Superior temporal gyrus (tissue), 1 donor: ENCODE measurements at regions not wholly inside any gene's neighbourhood (a gene's known extent, or its start where the extent isn't known, plus 50 kb on each side); places are given as distances from the start of the nearest gene placed in this dataset.
A peak's percentile ranks its signal among the peaks of the same experiment; 100 is the strongest.
"Not testable (repeated sequence)": the region's sequence is repeated elsewhere in the genome, so short reads cannot be mapped to it uniquely, and the experiment has no call there.

Experiments used
- DNase-seq: peaks from one replicate; pipeline ENCODE4 v3.0.0-alpha.2; 2016; ENCODE audit errors: extremely low spot score

DNA sequence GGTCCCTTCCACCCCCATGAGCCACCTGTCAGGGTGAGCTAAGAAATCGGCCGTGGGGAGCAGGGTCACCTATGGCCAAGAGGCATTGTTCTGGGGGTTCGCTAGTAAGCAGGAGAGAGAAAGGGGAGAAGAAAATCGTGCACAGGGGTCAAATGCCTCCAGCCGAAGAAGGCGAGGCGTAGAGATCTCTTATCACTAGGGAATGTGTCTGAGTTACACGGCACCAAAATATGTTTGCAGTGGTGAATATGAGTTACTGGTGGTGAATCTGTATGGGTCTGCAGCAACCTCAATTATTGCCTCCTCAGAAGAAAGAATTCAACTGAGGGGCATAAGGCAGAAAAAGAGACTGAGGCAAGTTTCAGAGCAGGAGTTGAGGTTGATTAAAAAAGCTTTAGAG is 54.2 kb upstream of the RABGAP1L start:
- no peak for DNase-seq

DNA sequence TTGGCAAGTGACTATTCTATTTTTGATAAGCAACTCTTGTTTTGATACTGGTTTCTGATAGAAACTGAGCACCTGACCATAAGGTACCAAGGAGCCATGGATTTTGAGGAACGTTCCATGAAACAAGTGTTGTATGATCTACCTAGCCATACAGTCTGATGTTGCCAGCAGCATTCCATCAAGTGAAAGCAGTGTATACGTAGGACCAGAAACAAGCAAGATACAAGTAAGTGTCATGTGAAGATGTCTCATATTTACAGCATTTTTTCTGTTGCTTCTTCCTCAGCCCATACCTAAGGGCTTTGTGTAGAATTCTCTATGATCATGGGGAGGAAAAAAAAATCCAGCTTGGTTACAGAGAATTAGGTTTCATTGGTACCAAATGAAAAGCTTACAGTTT is 55.6 kb upstream of the RABGAP1L start:
- DNase-seq, result no peak

DNA sequence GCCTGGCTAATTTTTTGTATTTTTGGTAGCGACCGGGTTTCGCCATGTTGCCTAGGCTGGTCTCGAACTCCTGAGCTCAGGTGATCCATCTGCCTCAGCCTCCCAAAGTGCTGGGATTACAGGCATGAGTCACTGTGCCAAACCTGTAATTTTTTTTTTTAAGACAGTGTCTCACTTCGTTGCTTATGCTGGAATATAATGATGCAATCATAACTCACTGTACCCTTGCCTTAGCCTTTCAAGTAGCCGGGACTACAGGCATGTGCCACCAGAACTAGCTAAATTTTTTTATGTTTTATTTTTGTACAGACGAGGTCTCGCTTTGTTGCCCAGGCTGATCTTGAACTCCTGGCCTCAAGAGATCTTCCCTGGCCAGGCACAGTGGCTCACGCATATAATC is 57.3 kb upstream of the RABGAP1L start:
- DNase-seq, result not testable (repeated sequence)

DNA sequence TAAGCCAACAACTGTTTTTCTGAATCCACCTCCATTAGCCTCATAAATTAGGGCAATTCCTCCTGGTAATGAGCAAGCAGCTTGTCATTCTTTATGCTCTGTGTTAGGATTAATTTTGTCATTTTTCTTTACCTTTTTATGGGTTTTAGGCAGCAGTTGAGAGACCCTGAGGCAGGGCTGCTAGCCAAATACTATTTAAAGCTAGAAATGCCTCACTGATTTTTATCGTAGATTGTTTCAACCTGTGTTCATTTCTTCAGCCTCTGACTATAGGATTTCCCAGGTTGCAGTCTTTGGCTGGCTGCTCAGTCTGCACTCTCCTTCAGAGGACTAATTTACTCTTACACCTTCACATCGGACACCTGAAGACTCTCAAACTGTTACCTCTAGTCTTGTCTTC is 61.9 kb upstream of the RABGAP1L start:
- no peak for DNase-seq

DNA sequence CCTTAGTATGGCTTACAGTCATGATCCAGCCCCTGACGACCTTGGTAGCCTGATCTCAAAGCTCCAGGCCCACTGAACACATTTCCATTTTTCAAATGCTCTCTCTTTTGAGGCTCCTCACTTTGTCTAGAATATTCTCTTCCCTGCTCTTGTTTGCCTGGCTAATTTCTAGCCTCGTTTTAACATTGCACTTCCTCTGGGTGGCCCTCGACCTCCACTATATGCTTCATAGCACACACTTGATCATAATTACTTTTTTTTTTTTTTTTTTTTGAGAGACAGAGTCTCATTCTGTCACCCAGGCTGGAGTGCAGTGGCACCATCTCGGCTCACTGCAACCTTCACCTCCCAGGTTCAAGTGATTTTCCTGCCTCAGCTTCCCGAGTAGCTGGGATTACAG is 65.5 kb upstream of the RABGAP1L start:
- DNase-seq, result not testable (repeated sequence)

DNA sequence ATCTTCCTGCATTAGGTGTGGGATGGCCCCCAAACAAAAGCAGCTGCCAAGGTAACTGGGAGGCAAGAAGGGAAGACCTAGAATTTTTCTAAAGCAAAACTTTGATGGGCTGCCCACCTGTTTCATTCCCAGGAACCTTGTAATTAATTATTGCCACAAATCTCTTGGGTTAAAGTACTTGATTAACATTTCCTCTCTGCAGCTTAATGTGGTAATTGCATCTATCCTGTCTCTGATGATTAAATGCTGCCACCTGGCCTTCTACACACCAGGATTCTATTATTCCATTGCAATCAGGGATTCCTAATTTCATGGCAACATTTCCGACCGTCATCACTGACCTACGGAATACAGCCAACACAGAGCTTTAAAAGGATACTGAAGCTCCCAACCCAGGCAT is 68.3 kb upstream of the RC3H1 start:
- DNase-seq, result no peak

DNA sequence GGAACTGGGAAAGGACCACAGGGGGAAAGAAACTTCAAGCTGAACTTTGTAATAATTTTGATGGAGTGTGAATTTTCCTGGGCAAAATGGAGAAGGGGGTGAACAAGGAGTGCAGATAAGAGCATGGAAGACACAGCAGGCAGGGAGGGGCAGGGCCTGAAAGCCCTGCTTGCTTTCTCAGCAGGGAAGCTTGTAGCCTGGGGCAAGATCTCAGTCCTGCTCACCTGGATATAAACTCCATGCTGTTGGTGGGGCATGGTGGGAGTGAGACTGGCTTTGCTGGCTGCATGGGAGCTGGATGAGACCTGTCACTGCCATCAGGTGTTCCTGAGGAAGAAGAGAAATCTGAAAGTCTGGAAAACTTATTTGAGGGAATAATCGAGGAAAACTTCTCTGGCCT is 58.7 kb upstream of the RC3H1 start:
- no peak for DNase-seq

DNA sequence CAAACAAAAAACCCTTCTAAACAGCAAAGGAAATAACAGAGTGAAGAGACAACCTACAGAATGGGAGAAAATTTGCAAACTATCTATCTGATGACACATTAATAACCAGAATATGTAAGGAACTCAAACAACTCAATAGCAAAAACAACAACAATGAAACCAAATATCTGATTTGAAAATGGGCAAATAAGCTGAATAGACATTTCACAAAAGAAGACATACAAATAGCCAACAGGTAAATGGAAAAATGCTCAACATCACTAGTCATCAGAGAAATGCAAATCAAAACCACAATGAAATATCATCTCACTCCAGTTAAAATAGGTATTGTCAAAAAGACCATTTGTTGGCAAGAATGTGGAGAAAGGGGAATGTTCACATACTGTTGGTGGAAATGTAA is 57.6 kb upstream of the RC3H1 start:
- DNase-seq, result no peak

DNA sequence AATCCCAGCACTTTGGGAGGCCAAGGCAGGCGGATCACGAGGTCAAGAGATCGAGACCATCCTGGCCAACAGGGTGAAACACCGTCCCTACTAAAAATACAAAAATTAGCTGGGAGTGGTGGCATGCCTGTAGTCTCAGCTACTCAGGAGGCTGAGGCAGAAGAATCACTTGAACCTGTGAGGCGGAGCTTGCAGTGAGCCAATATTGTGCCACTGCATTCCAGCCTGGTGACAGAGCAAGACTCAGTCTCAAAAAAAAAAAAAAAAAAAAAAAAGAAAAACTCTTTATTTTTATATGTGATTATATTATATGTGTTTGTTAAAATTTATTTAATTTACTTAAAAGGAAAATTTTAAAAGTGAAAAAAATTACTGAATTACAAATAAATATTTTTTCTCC is 56.8 kb upstream of the RC3H1 start:
- not testable (repeated sequence) for DNase-seq

DNA sequence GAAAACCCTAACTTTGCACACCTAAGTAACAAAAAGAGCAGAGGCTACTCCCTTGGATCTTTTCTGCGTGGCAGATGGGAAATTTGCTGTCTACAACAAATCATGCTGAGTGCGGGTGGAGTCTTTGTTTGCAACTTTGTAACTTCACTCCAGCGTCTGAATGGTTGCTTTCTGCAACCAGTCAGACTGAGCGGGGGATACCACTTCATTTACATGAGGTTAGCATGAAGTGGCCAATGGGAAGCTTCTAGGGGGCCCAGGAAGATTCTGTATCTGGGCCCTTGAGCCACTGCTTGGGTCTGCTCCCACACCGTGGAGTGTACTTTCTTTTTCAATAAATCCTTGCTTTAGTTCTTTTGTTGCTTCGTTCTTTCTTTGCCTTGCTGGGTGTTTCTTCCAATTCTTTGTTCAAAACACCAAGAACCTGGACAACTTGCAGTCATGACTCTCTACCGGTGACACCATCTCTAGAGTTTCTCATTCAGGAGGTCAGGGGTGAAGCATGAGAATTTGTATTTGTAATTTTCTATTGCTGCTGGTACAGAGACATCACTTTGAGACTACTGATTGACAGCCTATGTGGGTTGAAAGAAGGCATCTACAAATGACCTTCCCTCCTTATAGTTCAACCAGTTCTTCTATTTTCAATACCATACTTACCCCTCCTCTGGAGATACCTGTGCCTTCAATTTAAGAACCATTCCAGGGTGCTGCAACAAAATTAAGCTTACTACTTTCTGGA is 55.8 kb upstream of the RC3H1 start:
- DNase-seq, result no peak

DNA sequence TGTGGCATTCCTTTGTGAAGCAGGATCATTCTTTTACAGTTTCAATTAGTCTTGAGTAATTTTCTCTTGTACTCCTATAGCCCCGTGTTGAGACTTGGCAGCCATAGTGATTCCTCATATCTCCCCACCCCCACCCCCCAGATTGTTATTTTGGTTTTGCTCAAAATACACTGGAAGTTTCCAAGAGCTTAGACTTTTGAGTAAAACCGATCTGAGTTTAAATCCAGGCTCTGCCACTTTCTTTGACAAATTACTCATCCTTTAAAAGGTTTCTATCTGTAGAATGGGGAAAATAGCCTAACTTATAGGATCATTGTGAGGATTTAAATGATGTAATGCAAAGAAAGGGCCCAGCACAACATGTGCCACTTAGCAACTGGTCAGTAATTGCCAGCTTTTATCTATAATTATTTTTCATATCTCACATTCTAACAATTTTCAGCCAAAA is 53.1 kb upstream of the RC3H1 start:
- no peak for DNase-seq

DNA sequence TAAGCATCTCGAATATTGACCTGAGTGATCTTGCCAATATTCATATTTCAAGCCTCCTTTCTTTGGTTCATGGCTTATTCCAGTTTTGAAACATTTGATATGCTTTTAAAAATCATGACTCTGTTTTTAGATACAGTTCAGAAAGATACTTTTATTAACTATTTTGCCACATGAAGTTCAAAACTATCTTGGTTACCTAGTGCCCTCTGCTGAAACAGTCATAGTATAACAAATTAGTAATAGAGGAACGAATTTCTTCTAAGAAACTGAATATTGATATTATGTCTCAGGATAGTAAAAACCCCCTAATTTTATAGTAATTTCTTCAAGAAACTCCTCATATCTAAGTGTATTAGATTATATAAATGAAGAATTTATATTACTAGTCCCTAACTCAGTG is 52.6 kb upstream of the RC3H1 start:
- DNase-seq, result peak; percentile 68

DNA sequence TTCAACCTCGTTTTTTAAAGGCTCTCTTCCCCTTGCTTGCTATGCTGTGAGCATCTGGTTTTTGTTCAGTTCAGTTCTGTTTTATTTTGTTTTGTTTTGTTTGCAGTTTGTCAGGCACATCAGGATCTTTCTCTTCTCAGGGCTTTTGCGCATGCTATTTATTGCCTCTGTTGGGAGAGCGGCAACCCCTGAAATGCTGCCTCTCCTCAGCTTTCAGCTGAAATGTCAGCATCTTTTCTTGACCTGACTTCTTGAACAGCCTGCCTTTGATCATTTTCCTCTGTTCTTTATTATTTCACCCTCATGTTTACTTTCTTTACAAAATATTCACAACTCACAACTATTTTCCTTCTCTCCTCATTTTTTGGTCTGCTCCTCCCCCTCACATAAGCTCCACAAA is 50.4 kb upstream of the RC3H1 start:
- no peak for DNase-seq
